ENCODE measurements at regions not wholly inside any gene's neighbourhood (a gene's known extent, or its start where the extent isn't known, plus 50 kb on each side); places are given as distances from the start of the nearest gene placed in this dataset.

- no peak overlapping the region for H3K4me3 ChIP-seq (ENCODE audit: low read depth, low read length)
- H3K27me3 ChIP-seq (ENCODE audit: control insufficient read depth, insufficient read depth, low read length), result no peaks in the 10 kb centered on the region
- no peak overlapping the region for H3K9ac ChIP-seq
- no peak overlapping the region for H3K27ac ChIP-seq
- TF ChIP-seq CTCF (IDR thresholded peaks at IDR 0.05), result no peak
- no peaks in the 10 kb centered on the region for H3K79me2 ChIP-seq
- no peaks in the 10 kb centered on the region for H3K36me3 ChIP-seq (ENCODE audit: control insufficient read depth, insufficient read depth, low read length)
- H2AFZ ChIP-seq, result no peak overlapping the region
- H3K4me1 ChIP-seq, result no peaks in the 10 kb centered on the region
- H3K9me3 ChIP-seq (ENCODE audit: control insufficient read depth, low read length), result no peaks in the 10 kb centered on the region
- H3K4me2 ChIP-seq (ENCODE audit: low read length), result no peak overlapping the region
These were observed 168.8 kb upstream of the CCND2 start for GRCh38 chr12:4104722-4105244.

GRCh38 chr12:4099276-4099675 is 174.3 kb upstream of the CCND2 start:
- no peaks in the 10 kb centered on the region for H3K36me3 ChIP-seq (ENCODE audit: control insufficient read depth, insufficient read depth, low read length)
- no peak overlapping the region for H2AFZ ChIP-seq
- no peak overlapping the region for H3K4me2 ChIP-seq (ENCODE audit: low read length)
- no peak overlapping the region for H3K4me3 ChIP-seq (ENCODE audit: low read depth, low read length)
- no peaks in the 10 kb centered on the region for H3K9me3 ChIP-seq (ENCODE audit: control insufficient read depth, low read length)
- no peak overlapping the region for H3K27ac ChIP-seq
- TF ChIP-seq CTCF (IDR thresholded peaks at IDR 0.05), result no peak
- H3K4me1 ChIP-seq, result no peaks in the 10 kb centered on the region
- H3K79me2 ChIP-seq, result no peaks in the 10 kb centered on the region
- H3K9ac ChIP-seq, result no peak overlapping the region
- no peaks in the 10 kb centered on the region for H3K27me3 ChIP-seq (ENCODE audit: control insufficient read depth, insufficient read depth, low read length)

GRCh38 chr12:4091016-4091743 is 182.4 kb upstream of the CCND2 start:
- no peaks in the 10 kb centered on the region for H3K36me3 ChIP-seq (ENCODE audit: control insufficient read depth, insufficient read depth, low read length)
- H3K9me3 ChIP-seq (ENCODE audit: control insufficient read depth, low read length), result no peaks in the 10 kb centered on the region
- H3K9ac ChIP-seq, result no peak overlapping the region
- H3K79me2 ChIP-seq, result no peaks in the 10 kb centered on the region
- H3K27ac ChIP-seq, result no peak overlapping the region
- no peaks in the 10 kb centered on the region for H3K4me1 ChIP-seq
- H3K4me2 ChIP-seq (ENCODE audit: low read length), result no peak overlapping the region
- H3K27me3 ChIP-seq (ENCODE audit: control insufficient read depth, insufficient read depth, low read length), result no peaks in the 10 kb centered on the region
- no peak for TF ChIP-seq CTCF (IDR thresholded peaks at IDR 0.05)
- no peak overlapping the region for H2AFZ ChIP-seq
- no peak overlapping the region for H3K4me3 ChIP-seq (ENCODE audit: low read depth, low read length)

GRCh38 chr12:4089956-4090355 is 183.6 kb upstream of the CCND2 start:
- Histone ChIP-seq H3K9me3 (ENCODE audit: control insufficient read depth, low read length) (no peaks in the 10 kb centered on the region), H3K4me1 (no peaks in the 10 kb centered on the region), H3K36me3 (ENCODE audit: control insufficient read depth, insufficient read depth, low read length) (no peaks in the 10 kb centered on the region), H3K4me3 (ENCODE audit: low read depth, low read length) (no peak overlapping the region), H3K79me2 (no peaks in the 10 kb centered on the region), H2AFZ (no peak overlapping the region), H3K27ac (no peak overlapping the region), H3K9ac (no peak overlapping the region), H3K27me3 (ENCODE audit: control insufficient read depth, insufficient read depth, low read length) (no peaks in the 10 kb centered on the region), H3K4me2 (ENCODE audit: low read length) (no peak overlapping the region)
- no peak for TF ChIP-seq CTCF (IDR thresholded peaks at IDR 0.05)

GRCh38 chr12:4089121-4089606 is 184.4 kb upstream of the CCND2 start:
- H3K4me1 ChIP-seq, result no peaks in the 10 kb centered on the region
- H3K9ac ChIP-seq, result no peak overlapping the region
- no peak overlapping the region for H3K4me3 ChIP-seq (ENCODE audit: low read depth, low read length)
- H3K9me3 ChIP-seq (ENCODE audit: control insufficient read depth, low read length), result no peaks in the 10 kb centered on the region
- H3K27me3 ChIP-seq (ENCODE audit: control insufficient read depth, insufficient read depth, low read length), result no peaks in the 10 kb centered on the region
- H3K27ac ChIP-seq, result no peak overlapping the region
- no peaks in the 10 kb centered on the region for H3K79me2 ChIP-seq
- H3K36me3 ChIP-seq (ENCODE audit: control insufficient read depth, insufficient read depth, low read length), result no peaks in the 10 kb centered on the region
- no peak overlapping the region for H3K4me2 ChIP-seq (ENCODE audit: low read length)
- TF ChIP-seq CTCF (IDR thresholded peaks at IDR 0.05), result no peak
- no peak overlapping the region for H2AFZ ChIP-seq

Measured in parathyroid adenoma (tissue), 2 donors.